Pulmonary artery endothelial cell (primary cell): ENCODE measurements at regions not wholly inside any gene's neighbourhood (a gene's known extent, or its start where the extent isn't known, plus 50 kb on each side); places are given as distances from the start of the nearest gene placed in this dataset.

Experiments used
- DNase-seq: peaks from one replicate; pipeline ENCODE4 v3.0.0-alpha.2; 2011; ENCODE audit warnings: low read depth, low spot score

DNA sequence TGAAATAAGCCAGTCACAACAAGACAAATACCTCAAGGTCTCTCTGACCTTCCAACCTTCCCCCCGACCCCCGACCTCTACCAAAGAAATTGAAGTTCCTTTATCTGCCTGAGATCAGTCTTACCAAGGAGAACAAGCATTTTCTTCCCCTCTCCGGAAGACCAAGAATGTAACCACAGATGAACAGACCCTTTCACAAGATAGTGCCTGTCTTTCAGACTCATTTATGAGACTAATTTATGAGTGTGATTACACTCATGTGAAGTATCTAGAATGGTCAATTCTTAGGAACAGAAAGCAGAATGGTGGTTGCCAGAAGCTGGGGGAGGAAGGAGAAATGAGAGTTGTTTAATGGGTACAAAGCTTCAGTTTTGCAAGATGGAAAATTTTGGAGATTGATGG, 108.9 kb upstream of the MKLN1 start:
- DNase-seq, result no peak

DNA sequence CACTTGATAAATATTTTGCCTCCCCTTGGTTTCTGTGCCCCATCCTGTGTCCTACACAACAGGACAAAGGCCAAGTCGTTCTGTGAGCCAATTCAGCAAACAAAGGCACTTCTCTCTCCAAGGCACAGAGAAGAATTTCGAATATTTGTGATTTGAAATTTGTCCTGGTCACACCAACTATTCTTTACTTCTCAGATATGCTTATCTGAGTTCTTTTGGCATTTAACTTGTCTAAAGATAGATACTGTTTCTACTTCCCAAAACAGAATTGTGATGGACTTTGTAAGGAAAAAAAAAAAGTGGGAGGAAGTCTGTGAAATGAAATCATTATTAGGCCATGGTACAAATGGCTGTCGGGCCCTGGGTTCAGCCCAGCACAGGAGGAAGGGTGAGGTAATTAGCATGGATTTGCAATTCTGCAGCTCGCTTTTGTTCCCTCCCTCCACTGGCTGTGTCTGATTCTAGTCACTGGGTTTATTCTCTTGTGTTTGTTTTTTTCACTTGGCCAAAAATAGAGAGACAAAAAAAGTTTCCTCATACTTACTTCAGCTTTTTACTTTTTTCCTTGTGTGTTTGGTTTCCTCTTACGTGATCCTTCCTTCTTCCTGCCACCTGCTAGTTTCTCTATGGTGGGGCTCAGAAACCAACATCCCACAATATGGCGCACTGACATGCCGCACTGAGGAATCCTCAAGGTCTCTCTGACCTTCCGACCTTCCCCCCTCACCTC, 108.2 kb upstream of the MKLN1 start:
- no peak for DNase-seq

DNA sequence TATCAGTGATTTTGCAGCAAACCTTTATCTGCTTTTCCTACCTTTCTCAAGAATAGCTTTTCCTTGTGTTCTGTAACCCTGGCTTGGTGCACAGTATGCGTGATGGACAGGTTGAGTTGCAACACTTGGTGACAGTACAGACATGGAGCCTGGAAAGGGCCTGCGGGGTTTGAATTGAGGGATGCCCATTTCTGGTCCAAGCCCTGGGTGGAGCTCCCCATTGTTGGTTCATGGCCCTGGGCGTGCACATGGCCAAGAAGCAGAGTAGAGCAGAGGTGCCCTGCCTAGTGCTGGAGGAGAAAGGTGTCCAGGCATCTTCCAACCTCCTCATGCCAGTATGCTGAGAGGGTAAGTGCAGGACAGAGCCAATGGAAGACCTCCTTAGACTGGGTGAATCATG, 106.6 kb upstream of the MKLN1 start:
- no peak for DNase-seq

GRCh38 chr7:131222171-131222570, 105.5 kb upstream of the MKLN1 start:
- no peak for DNase-seq

DNA sequence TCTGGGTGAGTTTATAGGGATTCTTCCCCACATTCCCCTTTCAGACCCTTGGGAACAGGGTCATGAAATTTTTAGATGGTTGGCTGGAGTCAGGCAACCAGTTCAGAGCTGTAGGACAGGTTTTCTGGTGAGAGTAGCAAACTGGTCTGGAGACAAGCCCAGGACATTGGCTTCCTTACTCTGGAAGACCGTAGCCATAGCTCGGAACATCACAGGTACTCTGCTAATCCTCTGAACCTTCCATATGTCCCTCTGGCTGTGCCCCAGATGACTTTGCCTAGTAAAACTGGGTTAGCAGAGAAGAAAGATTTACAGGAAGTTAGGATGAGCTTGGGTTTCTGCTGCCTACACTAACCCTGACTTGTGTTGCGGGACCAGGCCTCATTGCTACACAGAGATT, 104.5 kb upstream of the MKLN1 start:
- no peak for DNase-seq

- no peak for DNase-seq
These were observed 102.7 kb upstream of the MKLN1 start for GRCh38 chr7:131224996-131225395.

GRCh38 chr7:131225619-131226513, 101.8 kb upstream of the MKLN1 start:
- DNase-seq, result no peak

- no peak for DNase-seq
These were observed 101.2 kb upstream of the MKLN1 start for GRCh38 chr7:131226514-131226865.

DNA sequence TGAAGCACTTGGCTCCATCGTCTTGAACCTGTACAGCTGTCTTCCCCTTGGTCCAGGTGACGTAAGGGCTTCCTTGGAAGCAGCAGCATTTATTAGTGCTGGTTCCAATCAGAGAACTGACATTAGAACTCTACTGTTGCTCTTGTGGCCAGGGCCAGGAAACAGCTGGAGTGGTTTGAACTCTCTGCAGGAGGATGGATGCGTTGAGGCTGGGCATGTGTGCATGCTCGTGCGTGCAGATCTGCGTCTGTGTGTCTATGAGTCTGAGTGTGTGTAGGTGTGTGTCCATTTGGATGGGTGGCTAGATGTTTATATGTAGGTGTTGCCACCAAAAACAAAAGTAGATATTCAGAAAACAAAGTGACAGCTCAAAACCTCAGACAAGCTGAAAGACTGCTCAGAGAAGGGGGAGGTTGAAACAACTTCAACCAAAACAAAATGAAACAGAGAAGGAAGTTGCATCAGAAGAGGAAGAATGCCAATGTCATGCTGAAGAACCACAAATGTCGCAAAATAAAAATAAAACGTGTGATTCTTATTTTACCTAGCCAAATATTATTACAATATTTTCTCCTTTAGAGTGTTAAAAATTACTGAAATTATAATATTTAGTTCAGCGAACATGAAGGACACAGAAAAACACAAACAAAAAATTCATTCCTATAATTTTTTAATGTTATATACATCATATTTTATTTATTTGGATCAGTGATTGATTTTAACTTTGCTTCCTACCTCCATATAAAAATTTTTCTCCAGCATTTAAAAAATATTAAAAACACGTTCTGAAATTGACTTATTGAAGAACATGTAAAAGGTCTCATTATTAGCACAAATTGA, 96.1 kb upstream of the MKLN1 start:
- DNase-seq, result no peak

DNA sequence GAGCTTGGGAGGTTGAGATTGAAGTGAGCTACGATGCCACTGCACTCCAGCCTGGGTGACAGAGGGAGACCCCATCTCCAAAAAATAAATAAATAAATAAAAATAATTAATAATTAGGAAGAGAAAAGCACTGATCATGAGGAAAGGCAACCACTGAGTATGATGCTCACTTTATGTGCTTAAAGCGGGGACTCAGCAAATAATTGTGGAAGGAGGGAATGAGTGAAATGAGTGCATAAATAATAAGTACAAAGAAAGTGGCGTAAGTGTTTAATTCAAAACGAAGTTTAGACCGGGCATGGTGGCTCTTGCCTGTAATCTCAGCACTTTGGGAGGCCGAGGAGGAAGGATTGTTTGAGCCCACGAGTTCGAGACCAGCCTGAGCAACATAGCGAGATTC, 94.9 kb upstream of the MKLN1 start:
- no peak for DNase-seq

DNA sequence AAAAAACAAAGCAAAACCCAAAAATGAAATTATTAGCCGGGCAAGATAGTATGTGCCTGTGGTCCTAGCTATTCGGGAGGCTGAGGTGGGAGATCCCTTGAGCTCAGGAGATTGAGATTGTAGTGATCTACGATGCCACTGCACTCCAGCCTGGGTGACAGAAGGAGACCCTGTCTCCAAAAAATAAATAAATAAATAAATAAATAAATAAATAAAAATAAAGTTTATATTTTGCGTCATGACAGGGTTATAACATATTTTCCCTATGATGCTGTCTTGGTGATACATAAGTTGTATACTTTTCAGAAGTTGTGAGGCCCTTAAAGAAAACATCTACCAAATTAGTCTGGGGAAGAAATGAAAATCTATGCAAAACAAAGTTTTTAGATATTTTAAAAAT, 94.5 kb upstream of the MKLN1 start:
- no peak for DNase-seq

GRCh38 chr7:131234719-131235488, 92.8 kb upstream of the MKLN1 start:
- DNase-seq, result no peak

GRCh38 chr7:131235489-131236317, 92.0 kb upstream of the MKLN1 start:
- peak; percentile 95 for DNase-seq

- DNase-seq, result no peak
These were observed 91.4 kb upstream of the MKLN1 start for GRCh38 chr7:131236318-131236672.

DNA sequence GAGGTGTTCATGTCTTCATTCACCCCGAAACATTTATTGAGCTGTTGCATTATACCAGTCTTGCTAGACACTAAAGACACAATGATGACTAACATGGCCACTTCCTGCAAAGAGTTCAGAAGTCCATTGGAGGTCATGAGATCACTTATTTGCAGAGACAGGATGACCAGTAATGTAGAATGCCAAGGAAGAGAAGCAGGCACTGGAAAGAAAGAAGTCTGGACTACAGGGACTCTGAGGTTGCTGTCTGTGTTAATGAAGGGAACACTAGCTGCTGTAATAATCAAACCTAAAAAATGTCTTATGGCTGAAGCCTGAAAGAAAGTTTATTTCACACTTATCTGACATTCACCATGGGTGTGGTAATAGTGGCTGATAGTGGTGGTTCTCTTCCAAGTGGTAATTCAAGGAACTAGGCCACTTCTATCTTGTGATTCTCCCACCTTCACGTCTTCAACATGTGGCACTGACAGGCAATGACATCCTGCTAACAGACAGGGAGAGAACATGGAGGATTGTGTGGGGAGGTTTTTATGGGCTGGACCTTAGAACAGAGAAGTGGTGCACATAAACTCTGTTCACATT, 89.2 kb upstream of the MKLN1 start:
- peak; percentile 43 for DNase-seq

DNA sequence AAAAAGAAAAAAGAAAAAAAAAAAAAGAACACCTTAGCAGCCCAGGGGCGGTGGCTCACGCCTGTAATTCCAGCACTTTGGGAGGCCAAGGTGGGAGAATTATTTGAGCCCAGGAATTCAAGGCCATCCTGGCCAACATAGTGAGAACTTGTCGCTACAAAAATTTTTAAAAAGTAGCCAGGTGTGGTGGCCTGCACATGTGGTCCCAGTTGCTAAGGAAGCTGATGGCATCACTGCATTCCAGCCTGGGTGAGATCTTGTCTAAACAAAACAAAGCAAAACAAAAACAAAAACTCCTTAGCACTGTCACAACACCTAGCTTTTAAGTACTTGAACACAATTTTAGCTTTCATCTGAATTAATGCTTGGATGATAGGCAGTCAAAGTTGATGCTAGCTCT, 86.3 kb upstream of the MKLN1 start:
- DNase-seq, result no peak

DNA sequence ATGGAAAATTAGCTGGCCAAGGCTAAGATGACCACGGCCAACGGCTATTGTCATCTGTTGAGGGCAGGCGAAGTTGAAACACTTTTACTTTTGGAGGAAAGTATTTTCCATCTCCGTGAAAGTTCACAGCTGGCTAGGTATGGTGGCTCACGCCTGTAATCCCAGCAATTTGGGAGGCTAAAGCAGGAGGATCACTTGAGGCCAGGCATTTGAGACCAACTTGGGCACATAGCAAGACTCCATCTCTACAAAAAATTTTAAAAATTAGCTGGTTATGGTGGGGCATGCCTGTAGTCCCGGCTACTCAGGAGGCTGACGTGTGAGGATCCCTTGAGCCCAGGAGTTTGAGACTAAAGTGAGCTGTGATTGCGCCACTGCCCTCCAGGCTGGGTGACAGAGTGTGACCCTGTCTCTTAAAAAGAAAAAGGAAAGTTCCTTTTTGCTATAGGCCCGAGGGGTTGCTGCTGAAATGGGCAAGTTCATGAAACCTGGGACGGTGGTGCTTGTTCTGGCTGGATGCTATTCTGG, 85.5 kb upstream of the MKLN1 start:
- DNase-seq, result no peak

GRCh38 chr7:131244259-131244852, 83.3 kb upstream of the MKLN1 start:
- peak; percentile 53 for DNase-seq

GRCh38 chr7:131249003-131249402, 78.7 kb upstream of the MKLN1 start:
- no peak for DNase-seq
